ENCODE measurements at regions not wholly inside any gene's neighbourhood (a gene's known extent, or its start where the extent isn't known, plus 50 kb on each side); places are given as distances from the start of the nearest gene placed in this dataset.

- no peak overlapping the region for H3K4me3 ChIP-seq (ENCODE audit: low read depth, low read length)
- DNase-seq (ENCODE audit: low read depth), result no peak
- TF ChIP-seq MYC (IDR thresholded peaks at IDR 0.05; ENCODE audit: low read depth, low read length) (no peak), POLR2A (IDR thresholded peaks at IDR 0.05; ENCODE audit: extremely low read depth, insufficient read length) (no peak), MAX (IDR thresholded peaks at IDR 0.05; ENCODE audit: low read depth, low read length) (no peak), CTCF (IDR thresholded peaks at IDR 0.05; ENCODE audit: low read depth, low read length) (no peak)
Measured at GRCh38 chr14:28570391-28570790, 196.2 kb upstream of the FOXG1 start.

GRCh38 chr14:28571636-28572035 is 195.0 kb upstream of the FOXG1 start:
- H3K4me3 ChIP-seq (ENCODE audit: low read depth, low read length), result no peak overlapping the region
- no peak for DNase-seq (ENCODE audit: low read depth)
- TF ChIP-seq POLR2A (IDR thresholded peaks at IDR 0.05; ENCODE audit: extremely low read depth, insufficient read length) (no peak), MYC (IDR thresholded peaks at IDR 0.05; ENCODE audit: low read depth, low read length) (no peak), MAX (IDR thresholded peaks at IDR 0.05; ENCODE audit: low read depth, low read length) (no peak), CTCF (IDR thresholded peaks at IDR 0.05; ENCODE audit: low read depth, low read length) (no peak)

GRCh38 chr14:28576523-28576922 is 190.1 kb upstream of the FOXG1 start:
- no peak for DNase-seq (ENCODE audit: low read depth)
- no peak overlapping the region for H3K4me3 ChIP-seq (ENCODE audit: low read depth, low read length)
- TF ChIP-seq POLR2A (IDR thresholded peaks at IDR 0.05; ENCODE audit: extremely low read depth, insufficient read length) (no peak), MYC (IDR thresholded peaks at IDR 0.05; ENCODE audit: low read depth, low read length) (no peak), MAX (IDR thresholded peaks at IDR 0.05; ENCODE audit: low read depth, low read length) (no peak), CTCF (IDR thresholded peaks at IDR 0.05; ENCODE audit: low read depth, low read length) (no peak)

GRCh38 chr14:28577187-28577586 is 189.4 kb upstream of the FOXG1 start:
- TF ChIP-seq POLR2A (IDR thresholded peaks at IDR 0.05; ENCODE audit: extremely low read depth, insufficient read length) (no peak), MAX (IDR thresholded peaks at IDR 0.05; ENCODE audit: low read depth, low read length) (no peak)
- DNase-seq (ENCODE audit: low read depth), result no peak
- H3K4me3 ChIP-seq (ENCODE audit: low read depth, low read length), result no peak overlapping the region

- TF ChIP-seq MAX (IDR thresholded peaks at IDR 0.05; ENCODE audit: low read depth, low read length) (no peak), POLR2A (IDR thresholded peaks at IDR 0.05; ENCODE audit: extremely low read depth, insufficient read length) (no peak)
- no peak overlapping the region for H3K4me3 ChIP-seq (ENCODE audit: low read depth, low read length)
- DNase-seq (ENCODE audit: low read depth), result no peak
Measured at GRCh38 chr14:28577711-28578131, 188.9 kb upstream of the FOXG1 start.

- no peak overlapping the region for H3K4me3 ChIP-seq (ENCODE audit: low read depth, low read length)
- no peak for TF ChIP-seq CTCF (IDR thresholded peaks at IDR 0.05; ENCODE audit: low read depth, low read length)
- no peak for TF ChIP-seq MAX (IDR thresholded peaks at IDR 0.05; ENCODE audit: low read depth, low read length)
- TF ChIP-seq POLR2A (IDR thresholded peaks at IDR 0.05; ENCODE audit: extremely low read depth, insufficient read length), result no peak
- TF ChIP-seq MYC (IDR thresholded peaks at IDR 0.05; ENCODE audit: low read depth, low read length), result no peak
- DNase-seq (ENCODE audit: low read depth), result no peak
Measured at GRCh38 chr14:28584951-28585350, 181.6 kb upstream of the FOXG1 start.

- H3K4me3 ChIP-seq (ENCODE audit: low read depth, low read length), result no peak overlapping the region
- no peak for DNase-seq (ENCODE audit: low read depth)
- no peak for TF ChIP-seq MYC (IDR thresholded peaks at IDR 0.05; ENCODE audit: low read depth, low read length)
- no peak for TF ChIP-seq MAX (IDR thresholded peaks at IDR 0.05; ENCODE audit: low read depth, low read length)
Measured at GRCh38 chr14:28589792-28590191, 176.8 kb upstream of the FOXG1 start.
